ENCODE measurements at regions not wholly inside any gene's neighbourhood (a gene's known extent, or its start where the extent isn't known, plus 50 kb on each side); places are given as distances from the start of the nearest gene placed in this dataset.

GRCh38 chr11:106456647-106457046 lies 379.2 kb downstream of the AASDHPPT start:
- BruUV-seq (replicated peaks) = no TSS peak
- Histone ChIP-seq H3K27me3 (replicated peaks; ENCODE audit: insufficient read depth, low read depth, low read length, poor library complexity) (peaks cover 4% of the 10 kb centered on the region), H3K36me3 (ENCODE audit: insufficient read depth, low read length, poor library complexity, severe bottlenecking) (no peaks in the 10 kb centered on the region), H3K4me1 (ENCODE audit: insufficient read depth, low read length, poor library complexity, severe bottlenecking) (no peaks in the 10 kb centered on the region), H3K4me3 (ENCODE audit: low read depth, low read length, poor library complexity, severe bottlenecking) (no peak overlapping the region), H3K9me3 (ENCODE audit: low read depth, low read length, poor library complexity, severe bottlenecking) (no peaks in the 10 kb centered on the region), H3K27ac (ENCODE audit: low read depth, low read length, poor library complexity, severe bottlenecking) (no peak overlapping the region)
- ChIA-PET CTCF (no interaction called here), POLR2A (ENCODE audit: low non-redundant PET) (no interaction called here)
- intact Hi-C loops (cut with micrococcal nuclease; ENCODE audit: unreplicated experiment) = no loop called here
- DNase-seq (ENCODE audit: low spot score) = no peak
- TF ChIP-seq EZH2 (IDR thresholded peaks at IDR 0.05; ENCODE audit: borderline replicate concordance, low read depth, low read length, poor library complexity, severe bottlenecking) (no peak), CTCF (conservative IDR thresholded peaks at IDR 0.05; ENCODE audit: low read depth, low read length) (no peak)

DNA sequence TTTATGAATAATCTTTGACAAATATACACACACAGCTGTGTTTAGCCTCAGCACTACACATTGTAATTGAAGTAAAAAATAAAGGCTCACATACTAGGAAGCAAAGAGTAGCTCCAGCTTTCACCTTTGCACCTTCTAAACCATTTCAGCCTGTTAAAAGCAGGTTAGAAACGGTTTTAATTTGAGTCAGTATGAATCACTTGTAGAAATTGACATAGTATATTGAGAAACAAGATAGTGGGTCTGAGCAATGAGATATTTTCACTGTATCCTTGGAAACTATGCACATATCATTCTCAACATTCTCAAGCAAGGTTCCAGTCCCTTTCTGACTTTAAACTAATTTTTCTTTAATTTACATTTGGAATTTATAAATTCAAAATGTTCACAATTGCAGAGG lies 380.3 kb downstream of the AASDHPPT start:
- CTCF ChIA-PET = no interaction called here
- peaks cover 4% of the 10 kb centered on the region for H3K27me3 ChIP-seq (replicated peaks; ENCODE audit: insufficient read depth, low read depth, low read length, poor library complexity)
- H3K4me3 ChIP-seq (ENCODE audit: low read depth, low read length, poor library complexity, severe bottlenecking) = no peak overlapping the region
- no peaks in the 10 kb centered on the region for H3K9me3 ChIP-seq (ENCODE audit: low read depth, low read length, poor library complexity, severe bottlenecking)
- POLR2A ChIA-PET (ENCODE audit: low non-redundant PET) = no interaction called here
- no peaks in the 10 kb centered on the region for H3K36me3 ChIP-seq (ENCODE audit: insufficient read depth, low read length, poor library complexity, severe bottlenecking)
- no TSS peak for BruUV-seq (replicated peaks)
- intact Hi-C loops (cut with micrococcal nuclease; ENCODE audit: unreplicated experiment) = no loop called here
- H3K27ac ChIP-seq (ENCODE audit: low read depth, low read length, poor library complexity, severe bottlenecking) = no peak overlapping the region
- no peaks in the 10 kb centered on the region for H3K4me1 ChIP-seq (ENCODE audit: insufficient read depth, low read length, poor library complexity, severe bottlenecking)
- no peak for DNase-seq (ENCODE audit: low spot score)
- TF ChIP-seq CTCF (conservative IDR thresholded peaks at IDR 0.05; ENCODE audit: low read depth, low read length) = no peak
- no peak for TF ChIP-seq EZH2 (IDR thresholded peaks at IDR 0.05; ENCODE audit: borderline replicate concordance, low read depth, low read length, poor library complexity, severe bottlenecking)

GRCh38 chr11:106459135-106459534 lies 381.7 kb downstream of the AASDHPPT start:
- CTCF ChIA-PET = no interaction called here
- no peak for DNase-seq (ENCODE audit: low spot score)
- peaks cover 3% of the 10 kb centered on the region for H3K27me3 ChIP-seq (replicated peaks; ENCODE audit: insufficient read depth, low read depth, low read length, poor library complexity)
- no peak overlapping the region for H3K27ac ChIP-seq (ENCODE audit: low read depth, low read length, poor library complexity, severe bottlenecking)
- H3K4me3 ChIP-seq (ENCODE audit: low read depth, low read length, poor library complexity, severe bottlenecking) = no peak overlapping the region
- intact Hi-C loops (cut with micrococcal nuclease; ENCODE audit: unreplicated experiment) = no loop called here
- TF ChIP-seq EZH2 (IDR thresholded peaks at IDR 0.05; ENCODE audit: borderline replicate concordance, low read depth, low read length, poor library complexity, severe bottlenecking) = no peak
- BruUV-seq (replicated peaks) = no TSS peak
- POLR2A ChIA-PET (ENCODE audit: low non-redundant PET) = no interaction called here
- H3K36me3 ChIP-seq (ENCODE audit: insufficient read depth, low read length, poor library complexity, severe bottlenecking) = no peaks in the 10 kb centered on the region
- H3K9me3 ChIP-seq (ENCODE audit: low read depth, low read length, poor library complexity, severe bottlenecking) = no peaks in the 10 kb centered on the region
- H3K4me1 ChIP-seq (ENCODE audit: insufficient read depth, low read length, poor library complexity, severe bottlenecking) = peaks cover 3% of the 10 kb centered on the region

- Histone ChIP-seq H3K27ac (ENCODE audit: low read depth, low read length, poor library complexity, severe bottlenecking) (no peak overlapping the region), H3K36me3 (ENCODE audit: insufficient read depth, low read length, poor library complexity, severe bottlenecking) (no peaks in the 10 kb centered on the region), H3K27me3 (replicated peaks; ENCODE audit: insufficient read depth, low read depth, low read length, poor library complexity) (no peaks in the 10 kb centered on the region), H3K9me3 (ENCODE audit: low read depth, low read length, poor library complexity, severe bottlenecking) (no peaks in the 10 kb centered on the region), H3K4me1 (ENCODE audit: insufficient read depth, low read length, poor library complexity, severe bottlenecking) (peaks cover 3% of the 10 kb centered on the region), H3K4me3 (ENCODE audit: low read depth, low read length, poor library complexity, severe bottlenecking) (no peak overlapping the region)
- BruUV-seq (replicated peaks) = no TSS peak
- TF ChIP-seq EZH2 (IDR thresholded peaks at IDR 0.05; ENCODE audit: borderline replicate concordance, low read depth, low read length, poor library complexity, severe bottlenecking) (no peak), CTCF (conservative IDR thresholded peaks at IDR 0.05; ENCODE audit: low read depth, low read length) (no peak)
- POLR2A ChIA-PET (ENCODE audit: low non-redundant PET) = no interaction called here
- CTCF ChIA-PET = no interaction called here
- intact Hi-C loops (cut with micrococcal nuclease; ENCODE audit: unreplicated experiment) = no loop called here
- no peak for DNase-seq (ENCODE audit: low spot score)
These were observed 383.8 kb downstream of the AASDHPPT start for GRCh38 chr11:106461148-106461691.

All from A673 (cell line).